ENCODE measurements at regions not wholly inside any gene's neighbourhood (a gene's known extent, or its start where the extent isn't known, plus 50 kb on each side); places are given as distances from the start of the nearest gene placed in this dataset.
A peak's percentile ranks its signal among the peaks of the same experiment; 100 is the strongest.

DNA sequence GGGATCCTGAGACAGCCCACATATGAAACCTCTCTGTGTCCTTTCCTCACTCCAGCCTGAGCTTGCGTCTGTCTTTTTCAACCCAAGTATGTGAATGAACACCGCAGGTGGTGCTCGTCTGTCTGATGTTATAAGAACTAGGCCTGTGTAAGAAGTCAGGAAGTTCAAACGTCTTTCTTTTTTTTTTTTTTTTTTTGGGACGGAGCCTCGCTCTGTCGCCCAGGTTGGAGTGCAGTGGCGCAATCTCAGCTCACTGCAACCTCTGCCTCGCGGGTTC is 92.3 kb downstream of the ANKRD10 start:
- peaks cover 0 to 9% (median 2%) of the 10 kb centered on the region in 4 donors for H3K4me1 ChIP-seq
- no peaks in the 10 kb centered on the region for H3K9me3 ChIP-seq
- H3K27ac ChIP-seq, result no peak overlapping the region
- H3K4me3 ChIP-seq, result no peak overlapping the region
- H3K27me3 ChIP-seq, result no peaks in the 10 kb centered on the region
- 88 to 91% methylated on average over 10 of the region's 10 CpGs for WGBS, 2 donors
- DNase-seq (ENCODE audit: low spot score in 2 of 2), result no peak
- H3K36me3 ChIP-seq, result no peaks in the 10 kb centered on the region
- TF ChIP-seq POLR2A (IDR thresholded peaks at IDR 0.05) (no peak), EP300 (IDR thresholded peaks at IDR 0.05) (no peak)
- TF ChIP-seq, protein P1, sequence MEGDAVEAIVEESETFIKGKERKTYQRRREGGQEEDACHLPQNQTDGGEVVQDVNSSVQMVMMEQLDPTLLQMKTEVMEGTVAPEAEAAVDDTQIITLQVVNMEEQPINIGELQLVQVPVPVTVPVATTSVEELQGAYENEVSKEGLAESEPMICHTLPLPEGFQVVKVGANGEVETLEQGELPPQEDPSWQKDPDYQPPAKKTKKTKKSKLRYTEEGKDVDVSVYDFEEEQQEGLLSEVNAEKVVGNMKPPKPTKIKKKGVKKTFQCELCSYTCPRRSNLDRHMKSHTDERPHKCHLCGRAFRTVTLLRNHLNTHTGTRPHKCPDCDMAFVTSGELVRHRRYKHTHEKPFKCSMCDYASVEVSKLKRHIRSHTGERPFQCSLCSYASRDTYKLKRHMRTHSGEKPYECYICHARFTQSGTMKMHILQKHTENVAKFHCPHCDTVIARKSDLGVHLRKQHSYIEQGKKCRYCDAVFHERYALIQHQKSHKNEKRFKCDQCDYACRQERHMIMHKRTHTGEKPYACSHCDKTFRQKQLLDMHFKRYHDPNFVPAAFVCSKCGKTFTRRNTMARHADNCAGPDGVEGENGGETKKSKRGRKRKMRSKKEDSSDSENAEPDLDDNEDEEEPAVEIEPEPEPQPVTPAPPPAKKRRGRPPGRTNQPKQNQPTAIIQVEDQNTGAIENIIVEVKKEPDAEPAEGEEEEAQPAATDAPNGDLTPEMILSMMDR (IDR thresholded peaks at IDR 0.05), result no peak

DNA sequence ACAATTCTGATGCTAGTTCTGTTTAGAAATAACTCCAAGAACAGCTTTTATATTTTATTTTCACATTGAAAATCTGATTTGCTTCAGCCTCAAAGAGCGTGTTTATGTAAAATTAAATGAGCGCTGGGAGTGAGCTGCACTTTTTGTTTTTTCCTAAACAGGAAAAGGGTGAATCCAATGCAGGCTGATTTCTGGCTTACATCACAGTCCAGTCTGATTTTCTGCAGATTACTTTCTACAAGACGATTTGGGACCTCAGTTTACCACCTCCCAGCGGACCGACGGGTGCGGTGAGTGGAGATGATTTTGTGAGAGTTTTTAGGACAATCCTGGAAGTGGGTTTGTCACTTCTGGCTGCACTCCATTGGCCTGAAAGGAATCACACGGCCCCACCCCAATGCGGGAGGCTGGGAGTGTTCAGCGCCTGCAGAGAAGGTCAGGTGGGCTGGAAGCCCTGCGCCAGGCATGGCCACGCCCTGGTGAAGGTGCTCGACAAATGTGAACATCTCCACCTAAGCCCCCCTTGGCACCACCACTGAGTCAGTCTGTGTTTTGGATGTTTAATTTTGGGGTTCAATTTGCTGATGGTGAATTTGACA is 90.1 kb downstream of the ANKRD10 start:
- Histone ChIP-seq H3K4me3 (peak overlapping the region in 1 of 4 donors; percentile 9), H3K36me3 (no peaks in the 10 kb centered on the region), H3K4me1 (peaks cover 0 to 1% (median 0%) of the 10 kb centered on the region in 4 donors), H3K9me3 (no peaks in the 10 kb centered on the region), H3K27me3 (no peaks in the 10 kb centered on the region), H3K27ac (no peak overlapping the region)
- TF ChIP-seq, protein P1 (IDR thresholded peaks at IDR 0.05), result no peak
- TF ChIP-seq EP300 (IDR thresholded peaks at IDR 0.05) (no peak), POLR2A (IDR thresholded peaks at IDR 0.05) (no peak)
- DNase-seq (ENCODE audit: low spot score in 2 of 2), result no peak
- 79 to 81% methylated on average over 11 to 13 of the region's 13 CpGs for WGBS, 2 donors

DNA sequence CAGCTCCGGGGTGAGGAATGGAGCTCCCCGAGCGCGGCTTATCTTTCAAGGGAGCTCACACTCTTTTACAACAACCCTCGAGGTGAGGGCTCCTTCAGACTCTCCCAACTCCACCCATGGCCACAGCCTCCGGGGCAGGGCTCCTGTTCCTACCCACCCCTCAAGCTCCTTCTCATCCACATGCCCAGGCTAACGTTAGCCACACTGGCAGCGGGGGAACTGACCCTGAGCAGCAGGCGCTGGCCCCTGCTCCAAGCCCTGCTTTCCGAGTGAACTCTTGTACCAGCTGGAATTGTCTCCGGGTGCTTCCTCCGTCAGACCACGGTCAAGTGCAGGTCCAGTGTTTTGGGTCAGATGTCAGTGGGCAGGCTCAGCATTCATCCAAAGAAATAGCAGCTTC is 89.4 kb downstream of the ANKRD10 start:
- Histone ChIP-seq H3K4me3 (no peak overlapping the region), H3K27ac (no peak overlapping the region), H3K36me3 (no peaks in the 10 kb centered on the region), H3K9me3 (no peaks in the 10 kb centered on the region), H3K27me3 (no peaks in the 10 kb centered on the region), H3K4me1 (no peaks in the 10 kb centered on the region)
- TF ChIP-seq EP300 (IDR thresholded peaks at IDR 0.05), result no peak
- TF ChIP-seq, protein P1 (IDR thresholded peaks at IDR 0.05), result no peak
- TF ChIP-seq POLR2A (IDR thresholded peaks at IDR 0.05), result no peak
- DNase-seq (ENCODE audit: low spot score in 2 of 2), result no peak
- WGBS, 2 donors, result 85 to 86% methylated on average over 11 to 13 of the region's 13 CpGs

DNA sequence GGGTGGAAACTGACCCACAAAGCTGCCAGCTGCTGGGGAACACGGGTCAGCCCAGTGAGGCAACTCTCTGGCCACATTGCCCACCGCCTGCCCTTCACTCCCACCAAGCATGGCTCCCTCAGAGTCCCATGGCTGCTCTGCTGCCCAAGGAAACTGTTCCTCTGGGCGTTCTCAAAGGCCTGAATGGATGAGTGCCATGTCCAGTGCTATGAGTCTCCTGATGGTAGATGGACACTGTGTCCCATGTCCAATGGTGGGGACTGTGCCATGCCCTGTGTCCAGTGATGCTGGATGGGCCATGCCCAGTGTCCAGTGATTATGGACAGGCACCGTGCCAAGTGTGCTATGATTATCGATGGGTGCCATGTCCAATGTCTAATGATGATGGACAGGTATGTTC is 88.8 kb downstream of the ANKRD10 start:
- Histone ChIP-seq H3K9me3 (no peaks in the 10 kb centered on the region), H3K36me3 (no peaks in the 10 kb centered on the region), H3K4me1 (no peaks in the 10 kb centered on the region), H3K4me3 (no peak overlapping the region), H3K27me3 (no peaks in the 10 kb centered on the region), H3K27ac (no peak overlapping the region)
- DNase-seq (ENCODE audit: low spot score in 2 of 2), result no peak
- WGBS, 2 donors, result 94 to 96% methylated on average over 5 of the region's 5 CpGs
- no peak for TF ChIP-seq POLR2A (IDR thresholded peaks at IDR 0.05)
- TF ChIP-seq EP300 (IDR thresholded peaks at IDR 0.05), result no peak
- TF ChIP-seq, protein P1 (IDR thresholded peaks at IDR 0.05), result no peak

DNA sequence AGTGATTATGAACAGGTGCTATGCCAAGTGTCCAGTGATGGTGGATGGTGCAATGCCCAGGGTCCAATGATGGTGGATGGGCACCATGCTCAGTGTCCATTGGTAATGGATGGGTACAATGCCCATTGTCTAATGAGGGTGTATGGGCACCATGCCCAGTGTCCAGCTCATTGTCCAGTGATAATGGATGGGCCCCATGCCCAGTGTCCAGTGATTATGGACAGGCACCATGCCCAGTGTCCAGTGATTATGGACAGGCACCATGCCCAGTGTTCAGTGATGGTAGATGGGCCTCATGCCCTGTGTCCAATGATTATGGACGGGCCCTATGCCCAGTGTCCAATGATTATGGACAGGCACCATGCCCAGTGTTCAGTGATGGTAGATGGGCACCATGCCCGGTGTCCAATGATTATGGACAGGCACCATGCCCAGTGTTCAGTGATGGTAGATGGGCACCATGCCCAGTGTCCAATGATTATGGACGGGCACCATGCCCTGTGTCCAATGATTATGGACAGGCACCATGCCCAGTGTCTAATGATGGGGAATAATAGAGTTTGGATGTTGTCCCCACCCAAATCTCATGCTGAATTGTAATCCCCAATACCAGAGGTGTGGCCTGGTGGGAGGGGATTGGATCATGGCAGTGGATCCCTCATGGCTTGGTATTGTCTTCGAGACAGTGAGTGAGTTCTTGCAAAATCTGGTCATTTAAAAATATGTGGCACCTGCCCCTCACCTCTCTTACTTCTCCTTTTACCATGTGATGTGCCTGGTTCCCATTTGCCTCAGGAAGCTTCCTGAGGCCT is 87.8 kb downstream of the ANKRD10 start:
- H3K27ac ChIP-seq, result no peak overlapping the region
- no peak overlapping the region for H3K4me3 ChIP-seq
- H3K4me1 ChIP-seq, result no peaks in the 10 kb centered on the region
- DNase-seq (ENCODE audit: low spot score in 2 of 2), result no peak
- no peaks in the 10 kb centered on the region for H3K36me3 ChIP-seq
- TF ChIP-seq EP300 (IDR thresholded peaks at IDR 0.05) (no peak), POLR2A (IDR thresholded peaks at IDR 0.05) (no peak)
- TF ChIP-seq, protein P1 (IDR thresholded peaks at IDR 0.05), result no peak
- H3K27me3 ChIP-seq, result peaks cover 0 to 5% of the 10 kb centered on the region in 2 donors
- WGBS, 2 donors, result 53 to 68% methylated on average over 2 to 3 of the region's 4 CpGs
- H3K9me3 ChIP-seq, result no peaks in the 10 kb centered on the region

Data from tibial nerve (tissue), 4 donors.